GM06990 (cell line): ENCODE measurements at regions not wholly inside any gene's neighbourhood (a gene's known extent, or its start where the extent isn't known, plus 50 kb on each side); places are given as distances from the start of the nearest gene placed in this dataset.

Source experiments
- DNase-seq: peaks from one replicate; pipeline ENCODE4 v3.0.0-alpha.2; 2011; ENCODE audit not compliant: insufficient read length; ENCODE audit errors: extremely low read depth
- H3K27me3 ChIP-seq: replicated peaks from 2 replicates; pipeline ENCODE4 v1.6.0; 2011; ENCODE audit warnings: low read length; ENCODE audit not compliant: control insufficient read depth, insufficient read depth
- H3K36me3 ChIP-seq: 2 replicates; pipeline ENCODE4 v1.5.1; 2011; ENCODE audit warnings: low read length; ENCODE audit not compliant: control insufficient read depth, insufficient read depth
- H3K4me3 ChIP-seq: replicated peaks from 2 replicates; pipeline ENCODE4 v1.5.1; 2011; ENCODE audit warnings: low read depth, mild to moderate bottlenecking, control low read depth, low read length
- TF ChIP-seq, protein P1 (sequence below): IDR thresholded peaks from 2 replicates; pipeline ENCODE4 v1.5.1; 2011; ENCODE audit warnings: low read length, control low read depth, mild to moderate bottlenecking, inconsistent platforms; ENCODE audit not compliant: insufficient read depth, poor library complexity, severe bottlenecking

GRCh38 chr1:177571485-177572076 lies 398.3 kb downstream of the SEC16B start:
- no peaks in the 10 kb centered on the region for H3K27me3 ChIP-seq
- TF ChIP-seq, protein P1, sequence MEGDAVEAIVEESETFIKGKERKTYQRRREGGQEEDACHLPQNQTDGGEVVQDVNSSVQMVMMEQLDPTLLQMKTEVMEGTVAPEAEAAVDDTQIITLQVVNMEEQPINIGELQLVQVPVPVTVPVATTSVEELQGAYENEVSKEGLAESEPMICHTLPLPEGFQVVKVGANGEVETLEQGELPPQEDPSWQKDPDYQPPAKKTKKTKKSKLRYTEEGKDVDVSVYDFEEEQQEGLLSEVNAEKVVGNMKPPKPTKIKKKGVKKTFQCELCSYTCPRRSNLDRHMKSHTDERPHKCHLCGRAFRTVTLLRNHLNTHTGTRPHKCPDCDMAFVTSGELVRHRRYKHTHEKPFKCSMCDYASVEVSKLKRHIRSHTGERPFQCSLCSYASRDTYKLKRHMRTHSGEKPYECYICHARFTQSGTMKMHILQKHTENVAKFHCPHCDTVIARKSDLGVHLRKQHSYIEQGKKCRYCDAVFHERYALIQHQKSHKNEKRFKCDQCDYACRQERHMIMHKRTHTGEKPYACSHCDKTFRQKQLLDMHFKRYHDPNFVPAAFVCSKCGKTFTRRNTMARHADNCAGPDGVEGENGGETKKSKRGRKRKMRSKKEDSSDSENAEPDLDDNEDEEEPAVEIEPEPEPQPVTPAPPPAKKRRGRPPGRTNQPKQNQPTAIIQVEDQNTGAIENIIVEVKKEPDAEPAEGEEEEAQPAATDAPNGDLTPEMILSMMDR: no peak

GRCh38 chr1:177571076-177571475 lies 398.8 kb downstream of the SEC16B start:
- Histone ChIP-seq H3K27me3 (no peaks in the 10 kb centered on the region), H3K36me3 (no peaks in the 10 kb centered on the region), H3K4me3 (no peak overlapping the region)
- TF ChIP-seq, protein P1: no peak
- no peak for DNase-seq

More at GRCh38 chr1:177571485-177572076, 398.3 kb downstream of the SEC16B start:
- Histone ChIP-seq H3K36me3 (no peaks in the 10 kb centered on the region), H3K4me3 (no peak overlapping the region)
- no peak for DNase-seq

DNA sequence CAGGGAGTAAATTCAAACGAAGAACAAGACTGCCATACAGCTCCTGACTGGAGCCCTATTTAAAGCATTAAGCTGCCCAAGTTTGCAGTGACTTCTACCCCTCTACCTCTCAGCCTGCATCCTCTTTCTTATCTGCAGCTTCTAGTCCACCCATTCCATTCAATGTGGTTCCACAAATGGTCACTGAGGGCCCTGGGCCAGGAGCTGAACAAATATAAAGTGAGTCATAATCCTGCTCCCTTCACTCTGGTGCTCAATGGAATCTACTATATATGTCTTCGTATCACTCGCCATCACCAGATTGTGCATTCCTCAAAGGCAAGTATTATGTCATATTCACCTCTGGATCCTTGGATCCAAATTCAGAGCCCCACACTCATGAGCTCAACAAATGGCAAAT lies 398.7 kb downstream of the BRINP2 start:
- no peaks in the 10 kb centered on the region for H3K36me3 ChIP-seq
- DNase-seq: no peak
- no peak overlapping the region for H3K4me3 ChIP-seq
- H3K27me3 ChIP-seq: no peaks in the 10 kb centered on the region
- TF ChIP-seq, protein P1: no peak

GRCh38 chr1:177568622-177569021 lies 397.9 kb downstream of the BRINP2 start:
- H3K27me3 ChIP-seq: no peaks in the 10 kb centered on the region
- no peak overlapping the region for H3K4me3 ChIP-seq
- DNase-seq: no peak
- no peaks in the 10 kb centered on the region for H3K36me3 ChIP-seq
- TF ChIP-seq, protein P1: peak; percentile 5

DNA sequence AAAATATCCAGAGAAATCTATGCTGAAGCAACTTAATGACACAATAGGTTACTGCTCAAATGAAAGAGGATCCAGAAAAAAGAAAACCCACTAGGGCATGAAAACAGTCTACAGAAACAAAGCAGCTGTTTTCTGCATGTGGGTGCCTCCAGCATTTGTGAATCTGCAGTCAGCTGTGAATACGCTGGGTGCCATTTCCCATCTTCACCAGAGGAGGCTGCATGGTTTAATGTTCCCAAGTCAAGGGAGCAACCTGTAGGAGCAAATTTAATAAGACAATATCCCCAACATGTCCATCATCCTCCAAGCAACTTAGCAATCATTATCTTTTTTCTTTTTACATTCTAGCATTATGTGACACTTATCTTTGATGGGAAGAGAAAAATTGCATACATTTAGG lies 396.6 kb downstream of the BRINP2 start:
- TF ChIP-seq, protein P1: peak; percentile 26
- Histone ChIP-seq H3K27me3 (no peaks in the 10 kb centered on the region), H3K4me3 (no peak overlapping the region), H3K36me3 (no peaks in the 10 kb centered on the region)
- no peak for DNase-seq

DNA sequence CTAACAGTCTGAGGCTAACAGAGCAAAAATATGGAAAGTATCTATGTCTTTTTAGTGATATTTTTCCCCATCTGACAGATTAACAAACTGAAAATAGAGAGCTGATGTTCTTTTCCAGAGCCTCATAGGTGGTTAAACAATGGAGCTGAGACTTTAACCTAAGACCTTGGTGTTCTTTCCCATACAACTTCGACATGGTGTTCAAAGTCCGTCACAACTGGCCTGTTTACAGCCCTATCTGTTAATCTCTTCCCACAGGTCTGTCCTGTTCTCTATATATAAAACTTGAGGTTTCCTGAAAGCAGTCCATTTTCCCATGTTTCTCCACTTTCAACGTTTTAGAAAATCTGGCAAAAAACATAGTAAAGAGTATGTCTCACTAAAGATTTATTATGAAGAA lies 395.7 kb downstream of the BRINP2 start:
- Histone ChIP-seq H3K36me3 (no peaks in the 10 kb centered on the region), H3K4me3 (no peak overlapping the region), H3K27me3 (no peaks in the 10 kb centered on the region)
- TF ChIP-seq, protein P1: no peak
- no peak for DNase-seq
